Right lobe of liver (tissue), 6 donors: ENCODE measurements at regions not wholly inside any gene's neighbourhood (a gene's known extent, or its start where the extent isn't known, plus 50 kb on each side); places are given as distances from the start of the nearest gene placed in this dataset.

Experiments
- ATAC-seq, 4 donors: fragments of 200-7000 bp; cut with Tn5 transposase; one replicate each; pipeline ENCODE4 v1.9.1; 2020; ENCODE audit warnings: mild to moderate bottlenecking in 4 of 4, moderate library complexity in 4 of 4
- DNase-seq, 3 donors: peaks; one replicate each; pipeline ENCODE4 v3.0.0-alpha.2; 2020
- H3K27ac ChIP-seq, 3 donors: fragments of 200-600 bp; one replicate each; pipeline ENCODE4 v1.8.0; 2022
- H3K27me3 ChIP-seq, 2 donors: fragments of 200-600 bp; one replicate each; pipeline ENCODE4 v1.8.0; 2022
- H3K36me3 ChIP-seq, 4 donors: fragments of 200-600 bp; sonication (generic) in 1 of 4; one replicate each; pipeline versions ENCODE4 v1.5.1 to v1.8.0; 2017 to 2022; ENCODE audit warnings: control low read depth in 1 of 4
- H3K4me1 ChIP-seq, 4 donors: fragments of 200-600 bp; sonication (generic) in 1 of 4; one replicate each; pipeline versions ENCODE4 v1.5.1 to v1.8.0; 2017 to 2022; ENCODE audit warnings: control low read depth in 1 of 4
- H3K4me3 ChIP-seq, 3 donors: fragments of 200-600 bp; one replicate each; pipeline ENCODE4 v1.8.0; 2022
- H3K9me3 ChIP-seq, 4 donors: fragments of 200-600 bp; sonication (generic) in 1 of 4; one replicate each; pipeline versions ENCODE4 v1.5.1 to v1.8.0; 2017 to 2022; ENCODE audit warnings: control low read depth in 1 of 4
- CTCF ChIP-seq, 4 donors: fragments of 200-600 bp in 3 of 4; fragments of 450-650 bp in 1 of 4; IDR thresholded peaks; one replicate each; pipeline versions ENCODE4 v1.5.1 to v1.8.0; 2016 to 2022; ENCODE audit warnings: antibody characterized with exemption in 4 of 4, mild to moderate bottlenecking in 2 of 4
- POLR2A ChIP-seq: fragments of 450-650 bp; IDR thresholded peaks from one replicate; pipeline ENCODE4 v1.6.1; 2017; ENCODE audit warnings: antibody characterized with exemption, mild to moderate bottlenecking
- WGBS: methylation state at CpG from one replicate; pipeline ENCODE4 v1.1.6; 2018; ENCODE audit warnings: low coverage, low lambda C conversion rate; ENCODE audit not compliant: insufficient coverage; ENCODE audit errors: missing lambda C conversion rate; 5-methylcytosine and 5-hydroxymethylcytosine counted together
- intact Hi-C, 2 donors: fragments of 100-400 bp; cut with DNase I; formaldehyde crosslinking; loops; one replicate each; pipeline versions ENCODE4 v1.11.2 to v1.14.1; 2022
- donor health status: DM: no; HTN: yes; CAD: no.
- donor health status: DM: no; HTN: no; CAD: no.
- donor health status: DM: no; HTN: no; CAD: no.
- donor health status: DM: no; HTN: yes; CAD: no.
- donor health status: DM: no; HTN: yes; CAD: no.

- no peaks in the 10 kb centered on the region for H3K36me3 ChIP-seq
- H3K27me3 ChIP-seq = no peaks in the 10 kb centered on the region
- H3K4me1 ChIP-seq = no peaks in the 10 kb centered on the region
- TF ChIP-seq POLR2A (no peak), CTCF (IDR thresholded peaks at IDR 0.05) (no peak)
- no peak overlapping the region for H3K4me3 ChIP-seq
- DNase-seq (no peak), ATAC-seq (no peak)
- intact Hi-C loops = no loop called here
- no peak overlapping the region for H3K27ac ChIP-seq
- no peaks in the 10 kb centered on the region for H3K9me3 ChIP-seq
Observed at GRCh38 chr7:53638517-53638916, 603.1 kb downstream of the POM121L12 start.

GRCh38 chr7:53641091-53641490, 605.7 kb downstream of the POM121L12 start:
- Histone ChIP-seq H3K36me3 (no peaks in the 10 kb centered on the region), H3K27ac (no peak overlapping the region), H3K27me3 (no peaks in the 10 kb centered on the region), H3K4me3 (no peak overlapping the region), H3K9me3 (no peaks in the 10 kb centered on the region), H3K4me1 (no peaks in the 10 kb centered on the region)
- intact Hi-C loops = no loop called here
- DNase-seq (no peak), ATAC-seq (no peak)
- TF ChIP-seq CTCF (IDR thresholded peaks at IDR 0.05) (no peak), POLR2A (no peak)

- intact Hi-C loops = no loop called here
- WGBS = 33% methylated on average over 1 of the region's 4 CpGs
- no peaks in the 10 kb centered on the region for H3K36me3 ChIP-seq
- H3K4me1 ChIP-seq = no peaks in the 10 kb centered on the region
- no peak overlapping the region for H3K27ac ChIP-seq
- no peaks in the 10 kb centered on the region for H3K9me3 ChIP-seq
- no peaks in the 10 kb centered on the region for H3K27me3 ChIP-seq
- DNase-seq (no peak), ATAC-seq (no peak)
- TF ChIP-seq POLR2A = no peak
- no peak for TF ChIP-seq CTCF (IDR thresholded peaks at IDR 0.05)
- H3K4me3 ChIP-seq = no peak overlapping the region
Observed at GRCh38 chr7:53642361-53642760, 606.9 kb downstream of the POM121L12 start.

DNA sequence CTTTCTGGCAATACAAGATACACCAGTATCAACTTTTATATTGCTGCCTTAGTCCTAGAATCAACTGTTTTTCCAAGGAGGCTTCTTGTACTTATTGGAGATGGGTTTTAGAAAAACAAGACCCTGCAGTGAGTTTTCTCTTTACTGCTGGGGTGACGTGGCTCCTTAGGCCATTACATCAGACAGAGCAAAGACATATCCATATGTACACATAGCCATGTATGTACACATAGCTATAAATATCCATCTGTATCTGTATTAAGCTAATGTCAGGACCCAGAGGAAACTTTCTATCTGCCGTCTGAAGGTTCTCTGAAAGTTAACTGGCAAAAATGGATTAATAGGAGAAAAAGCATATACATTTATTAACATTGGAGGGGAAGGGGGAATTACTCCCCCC, 607.4 kb downstream of the POM121L12 start:
- DNase-seq (no peak), ATAC-seq (no peak)
- intact Hi-C loops = no loop called here
- Histone ChIP-seq H3K27me3 (no peaks in the 10 kb centered on the region), H3K36me3 (no peaks in the 10 kb centered on the region), H3K4me1 (no peaks in the 10 kb centered on the region), H3K9me3 (no peaks in the 10 kb centered on the region), H3K4me3 (no peak overlapping the region), H3K27ac (no peak overlapping the region)
- WGBS = 46% methylated on average over 2 of the region's 2 CpGs
- TF ChIP-seq CTCF (IDR thresholded peaks at IDR 0.05) = no peak
- no peak for TF ChIP-seq POLR2A

- 44% methylated on average over 1 of the region's 1 CpG for WGBS
- intact Hi-C loops = no loop called here
- Histone ChIP-seq H3K36me3 (no peaks in the 10 kb centered on the region), H3K27ac (no peak overlapping the region), H3K9me3 (no peaks in the 10 kb centered on the region), H3K4me1 (no peaks in the 10 kb centered on the region), H3K27me3 (no peaks in the 10 kb centered on the region), H3K4me3 (no peak overlapping the region)
- DNase-seq = no peak
- ATAC-seq = no peak
- TF ChIP-seq CTCF (IDR thresholded peaks at IDR 0.05) (no peak), POLR2A (no peak)
Observed at GRCh38 chr7:53656881-53657280, 621.4 kb downstream of the POM121L12 start.
